H1 (cell line): ENCODE measurements at regions not wholly inside any gene's neighbourhood (a gene's known extent, or its start where the extent isn't known, plus 50 kb on each side); places are given as distances from the start of the nearest gene placed in this dataset.

Source experiments
- CTCF ChIP-seq, 3 experiments: IDR thresholded peaks; 1 replicate in 2 of 3; 2 replicates in 1 of 3; pipeline versions ENCODE4 v1.5.1 to v1.6.1; 2011; ENCODE audit warnings: low read length in 3 of 3, mild to moderate bottlenecking in 3 of 3, inconsistent platforms in 2 of 3, low read depth in 1 of 3, moderate library complexity in 1 of 3; ENCODE audit not compliant: insufficient read depth in 1 of 3; ENCODE audit errors: control extremely low read depth in 1 of 3
- EP300 ChIP-seq, 2 experiments: IDR thresholded peaks; 1 replicate in 1 of 2; 2 replicates in 1 of 2; pipeline ENCODE4 v1.6.1; 2011 to 2012; ENCODE audit warnings: low read depth in 2 of 2, low read length in 2 of 2, mild to moderate bottlenecking in 2 of 2, borderline replicate concordance in 1 of 2, inconsistent platforms in 1 of 2, moderate library complexity in 1 of 2
- KDM1A ChIP-seq: fragments of 200-600, 300-600 bp; sonication (generic); IDR thresholded peaks from 2 replicates; pipeline ENCODE4 v1.7.1; 2016; ENCODE audit warnings: mild to moderate bottlenecking, low read length, borderline replicate concordance
- POLR2AphosphoS5 ChIP-seq: IDR thresholded peaks from 2 replicates; pipeline ENCODE4 v1.6.1; 2011; ENCODE audit warnings: low read depth, low read length

DNA sequence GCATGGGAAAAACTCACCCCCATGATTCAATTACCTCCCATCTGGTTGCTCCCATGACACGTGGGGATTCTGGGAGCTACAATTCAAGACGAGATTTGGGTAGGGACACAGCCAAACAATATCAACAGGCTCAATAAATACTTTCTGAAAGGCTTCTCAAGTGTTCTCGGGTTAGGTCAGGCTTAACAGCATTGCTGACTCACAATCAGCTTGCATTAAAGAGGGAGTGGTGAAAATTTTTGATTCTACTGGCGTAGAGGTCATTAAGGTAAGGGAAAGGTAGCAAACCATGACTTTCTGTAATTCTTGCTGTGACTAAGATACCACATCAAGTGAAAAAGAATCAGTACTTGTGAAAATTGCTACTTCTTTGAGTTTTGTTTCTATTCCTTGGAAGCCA lies 126.4 kb downstream of the JCAD start:
- no peak for TF ChIP-seq EP300 (IDR thresholded peaks at IDR 0.05; ENCODE audit: borderline replicate concordance in 1 of 2, low read depth in 2 of 2, low read length in 2 of 2)
- TF ChIP-seq KDM1A: no peak
- TF ChIP-seq CTCF (IDR thresholded peaks at IDR 0.05; ENCODE audit: control extremely low read depth in 1 of 3, insufficient read depth in 1 of 3, low read depth in 1 of 3, low read length in 3 of 3): no peak
- no peak for TF ChIP-seq POLR2AphosphoS5
